Pancreas (tissue), 10 donors: ENCODE measurements at regions not wholly inside any gene's neighbourhood (a gene's known extent, or its start where the extent isn't known, plus 50 kb on each side); places are given as distances from the start of the nearest gene placed in this dataset.

Source experiments
- ATAC-seq, 4 donors: fragments of 200-7000 bp; cut with Tn5 transposase; one replicate each; pipeline versions ENCODE4 v1.8.0 to v1.9.1; 2020; ENCODE audit warnings: mild to moderate bottlenecking in 4 of 4, moderate library complexity in 4 of 4
- DNase-seq, 6 donors: peaks; one replicate each; pipeline ENCODE4 v3.0.0-alpha.2; 2020
- FAIRE-seq: peaks from 2 replicates; lab custom pipeline; 2012; peaks lifted over from hg19 to GRCh38; lab: Jason Lieb, UNC
- H3K27ac ChIP-seq, 4 donors: fragments of 200-600 bp; sonication (generic); 1 replicate in 3 of 4; 2 replicates in 1 of 4; pipeline versions ENCODE4 v1.5.0 to v1.8.0; 2020
- H3K27me3 ChIP-seq, 4 donors: fragments of 200-600 bp; one replicate each; pipeline ENCODE4 v1.8.0; 2021
- H3K36me3 ChIP-seq, 3 donors: fragments of 200-600 bp; sonication (generic) in 1 of 3; one replicate each; pipeline versions ENCODE4 v1.5.0 to v1.8.0; 2020 to 2021
- H3K4me1 ChIP-seq, 3 donors: fragments of 200-600 bp; one replicate each; pipeline ENCODE4 v1.8.0; 2021
- H3K4me3 ChIP-seq, 4 donors: fragments of 200-600 bp; sonication (generic) in 2 of 4; one replicate each; pipeline versions ENCODE4 v1.5.0 to v1.8.0; 2020 to 2021
- H3K9me3 ChIP-seq, 4 donors: fragments of 200-600 bp; one replicate each; pipeline ENCODE4 v1.8.0; 2021
- WGBS, 2 donors: extraction: QIAGEN DNeasy Blood & Tissue Kit; methylation state at CpG; one replicate each; pipeline ENCODE4 v1.1.7; 2013; 5-methylcytosine and 5-hydroxymethylcytosine counted together
- intact Hi-C, 3 donors: fragments of 100-400 bp; cut with DNase I; formaldehyde crosslinking; loops; one replicate each; pipeline versions ENCODE4 v1.11.1 to v1.14.2; 2022
- TF ChIP-seq, protein P1 (sequence below), 4 donors: fragments of 200-600 bp; sonication (generic) in 3 of 4; IDR thresholded peaks; one replicate each; pipeline versions ENCODE4 v1.5.0 to v1.8.0; 2021; ENCODE audit warnings: antibody characterized with exemption in 4 of 4
- donor health status: healthy with polysubstance abuse.
- donor health status: DM: no; HTN: no; CAD: no; lungs with moderate emphysema.
- donor health status: DM: no; HTN: no; CAD: no.
- donor health status: control.
- donor health status: control.
- donor health status: Bipolar disorder and iron deficiency.
- donor health status: DM: yes; HTN: yes; CAD: no.
- donor health status: DM: no; HTN: no; CAD: no.
- donor health status: DM: no; HTN: no; CAD: no.
- donor health status: DM: yes; HTN: yes; CAD: no.

DNA sequence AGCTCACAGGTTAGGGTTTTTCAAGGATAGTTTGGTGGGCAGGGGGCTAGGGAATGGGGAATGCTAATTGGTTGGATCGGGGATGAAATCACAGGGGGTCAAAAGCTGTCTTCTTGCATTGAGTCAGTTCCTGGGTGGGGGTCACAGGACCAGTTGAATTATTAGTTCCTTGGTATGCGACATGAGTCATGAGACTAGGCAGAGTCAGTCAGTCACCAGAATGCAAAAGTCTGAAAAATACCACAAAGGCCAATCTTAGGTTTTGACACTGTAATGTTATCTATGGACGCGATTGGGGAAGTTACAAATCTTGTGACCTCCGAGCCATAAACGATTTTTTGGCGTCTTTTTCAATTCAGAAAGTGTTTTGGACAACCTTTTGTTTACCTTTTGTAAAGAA, 101.2 kb downstream of the ZNF519 start:
- FAIRE-seq (no peak), DNase-seq (no peak), ATAC-seq (no peak)
- intact Hi-C loops: no loop called here
- Histone ChIP-seq H3K4me3 (no peak overlapping the region), H3K27me3 (no peaks in the 10 kb centered on the region), H3K27ac (no peak overlapping the region), H3K9me3 (no peaks in the 10 kb centered on the region), H3K4me1 (no peaks in the 10 kb centered on the region), H3K36me3 (no peaks in the 10 kb centered on the region)
- 62 to 67% methylated on average over 7 of the region's 7 CpGs for WGBS, 2 donors
- TF ChIP-seq, protein P1, sequence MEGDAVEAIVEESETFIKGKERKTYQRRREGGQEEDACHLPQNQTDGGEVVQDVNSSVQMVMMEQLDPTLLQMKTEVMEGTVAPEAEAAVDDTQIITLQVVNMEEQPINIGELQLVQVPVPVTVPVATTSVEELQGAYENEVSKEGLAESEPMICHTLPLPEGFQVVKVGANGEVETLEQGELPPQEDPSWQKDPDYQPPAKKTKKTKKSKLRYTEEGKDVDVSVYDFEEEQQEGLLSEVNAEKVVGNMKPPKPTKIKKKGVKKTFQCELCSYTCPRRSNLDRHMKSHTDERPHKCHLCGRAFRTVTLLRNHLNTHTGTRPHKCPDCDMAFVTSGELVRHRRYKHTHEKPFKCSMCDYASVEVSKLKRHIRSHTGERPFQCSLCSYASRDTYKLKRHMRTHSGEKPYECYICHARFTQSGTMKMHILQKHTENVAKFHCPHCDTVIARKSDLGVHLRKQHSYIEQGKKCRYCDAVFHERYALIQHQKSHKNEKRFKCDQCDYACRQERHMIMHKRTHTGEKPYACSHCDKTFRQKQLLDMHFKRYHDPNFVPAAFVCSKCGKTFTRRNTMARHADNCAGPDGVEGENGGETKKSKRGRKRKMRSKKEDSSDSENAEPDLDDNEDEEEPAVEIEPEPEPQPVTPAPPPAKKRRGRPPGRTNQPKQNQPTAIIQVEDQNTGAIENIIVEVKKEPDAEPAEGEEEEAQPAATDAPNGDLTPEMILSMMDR (IDR thresholded peaks at IDR 0.05): no peak

DNA sequence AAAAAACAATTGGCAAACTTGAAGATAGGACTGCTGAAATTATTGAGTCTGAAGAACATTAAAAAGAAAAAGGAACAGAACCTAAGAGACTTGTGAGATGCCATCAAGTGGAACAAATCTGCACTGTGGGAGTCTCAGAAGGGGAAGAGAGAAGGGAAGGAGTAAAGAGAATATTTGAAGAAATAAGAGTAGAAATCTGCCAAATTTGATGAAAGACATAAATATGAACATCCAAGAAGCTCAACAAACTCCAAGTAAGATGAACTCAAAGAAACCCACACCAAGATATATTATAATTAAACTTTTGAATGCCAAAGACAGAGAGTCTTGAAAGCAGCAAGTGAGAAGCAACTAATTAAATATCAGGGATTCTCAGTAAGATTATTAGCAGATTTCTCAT, 102.7 kb downstream of the ZNF519 start:
- Histone ChIP-seq H3K36me3 (no peaks in the 10 kb centered on the region), H3K27ac (no peak overlapping the region), H3K4me3 (no peak overlapping the region), H3K9me3 (no peaks in the 10 kb centered on the region), H3K4me1 (no peaks in the 10 kb centered on the region), H3K27me3 (no peaks in the 10 kb centered on the region)
- intact Hi-C loops: no loop called here
- no peak for DNase-seq
- ATAC-seq: no peak
- no peak for FAIRE-seq
- TF ChIP-seq, protein P1 (IDR thresholded peaks at IDR 0.05): no peak

DNA sequence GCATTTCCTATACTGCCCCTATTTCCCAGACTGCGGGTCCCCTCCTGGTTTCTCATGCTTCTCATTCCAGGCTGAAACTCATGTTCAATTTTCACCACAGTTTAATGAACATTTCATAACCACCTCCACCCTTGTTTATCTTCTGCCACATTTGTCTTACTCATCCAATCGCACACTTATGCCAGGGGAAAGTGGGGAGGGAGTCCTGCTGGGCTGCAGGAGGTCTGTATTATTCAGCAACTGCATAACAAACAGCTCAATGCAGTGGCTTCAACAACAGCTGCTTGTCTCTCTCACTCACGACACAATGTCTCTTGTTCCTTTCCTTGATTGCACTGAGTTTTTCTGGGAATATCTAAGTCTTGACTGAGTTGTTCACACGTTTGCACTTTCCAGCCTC, 106.0 kb downstream of the ZNF519 start:
- Histone ChIP-seq H3K27ac (no peak overlapping the region), H3K4me3 (no peak overlapping the region), H3K27me3 (no peaks in the 10 kb centered on the region), H3K36me3 (no peaks in the 10 kb centered on the region), H3K9me3 (no peaks in the 10 kb centered on the region), H3K4me1 (no peaks in the 10 kb centered on the region)
- WGBS, 2 donors: 31% methylated on average over 4 of the region's 4 CpGs
- intact Hi-C loops: no loop called here
- ATAC-seq (no peak), FAIRE-seq (no peak), DNase-seq (no peak)
- TF ChIP-seq, protein P1 (IDR thresholded peaks at IDR 0.05): no peak

DNA sequence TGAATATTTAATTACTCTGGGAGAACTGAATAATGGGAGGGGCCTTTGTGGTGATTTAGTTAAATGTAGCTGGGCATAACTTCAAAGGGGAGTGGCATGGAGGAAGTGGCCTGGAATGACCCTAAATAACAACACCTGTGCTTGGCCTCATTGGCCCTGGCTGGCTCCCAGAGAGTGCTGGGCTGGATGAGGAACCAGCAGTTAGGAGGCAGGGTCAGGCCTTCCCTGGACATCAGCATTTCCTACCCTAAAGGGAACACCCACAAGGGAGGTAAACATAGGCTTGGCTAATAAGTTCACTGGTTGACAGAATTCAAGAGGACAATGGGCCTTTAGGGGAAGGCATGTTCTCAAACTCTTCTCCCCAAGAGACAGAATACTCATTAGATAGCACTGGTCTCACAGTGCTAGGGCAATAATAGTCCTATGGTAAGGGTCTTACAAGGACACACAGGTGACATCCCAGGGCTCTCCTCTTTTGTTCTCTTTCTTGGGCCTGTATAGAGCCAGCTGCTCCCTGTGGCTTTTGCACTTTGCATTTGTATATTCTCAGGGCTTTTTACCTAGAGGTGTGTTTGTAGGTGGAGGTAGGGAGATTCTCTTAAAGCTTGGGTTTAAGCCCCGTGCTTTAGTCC, 106.8 kb downstream of the ZNF519 start:
- ATAC-seq (no peak), DNase-seq (no peak), FAIRE-seq (no peak)
- H3K27me3 ChIP-seq: no peaks in the 10 kb centered on the region
- WGBS, 2 donors: 39 to 43% methylated on average over 1 of the region's 1 CpG
- H3K36me3 ChIP-seq: no peaks in the 10 kb centered on the region
- no peaks in the 10 kb centered on the region for H3K9me3 ChIP-seq
- H3K4me1 ChIP-seq: no peaks in the 10 kb centered on the region
- H3K27ac ChIP-seq: no peak overlapping the region
- intact Hi-C loops: no loop called here
- TF ChIP-seq, protein P1 (IDR thresholded peaks at IDR 0.05): no peak
- H3K4me3 ChIP-seq: no peak overlapping the region

DNA sequence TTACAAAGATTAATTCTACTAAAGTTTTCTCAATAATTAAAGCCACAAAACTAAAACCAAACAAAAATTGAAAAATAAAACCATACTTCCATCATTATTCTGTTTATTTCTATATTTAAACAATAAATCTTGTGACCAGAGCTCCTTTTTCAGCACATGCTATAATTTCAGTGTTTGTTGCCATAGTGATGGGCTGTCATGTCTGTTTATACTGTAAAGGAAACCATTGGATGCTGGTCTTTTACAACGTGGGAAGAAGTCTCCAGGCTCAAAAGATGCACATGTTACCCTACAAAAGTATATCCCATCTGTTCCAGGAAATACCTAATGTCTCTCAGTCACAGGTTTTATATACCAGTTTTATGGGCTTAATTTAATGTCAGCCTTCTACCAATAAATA, 100.1 kb upstream of the MC2R start:
- intact Hi-C loops: no loop called here
- TF ChIP-seq, protein P1 (IDR thresholded peaks at IDR 0.05): no peak
- no peaks in the 10 kb centered on the region for H3K4me1 ChIP-seq
- H3K27ac ChIP-seq: no peak overlapping the region
- no peaks in the 10 kb centered on the region for H3K27me3 ChIP-seq
- no peak overlapping the region for H3K4me3 ChIP-seq
- 12 to 24% methylated on average over 1 of the region's 1 CpG for WGBS, 2 donors
- H3K36me3 ChIP-seq: no peaks in the 10 kb centered on the region
- DNase-seq (no peak), FAIRE-seq (no peak), ATAC-seq (no peak)
- H3K9me3 ChIP-seq: no peaks in the 10 kb centered on the region
